ENCODE measurements at regions not wholly inside any gene's neighbourhood (a gene's known extent, or its start where the extent isn't known, plus 50 kb on each side); places are given as distances from the start of the nearest gene placed in this dataset.

GRCh38 chr4:166518776-166519175, 645.7 kb downstream of the TLL1 start:
- TF ChIP-seq, protein P1, sequence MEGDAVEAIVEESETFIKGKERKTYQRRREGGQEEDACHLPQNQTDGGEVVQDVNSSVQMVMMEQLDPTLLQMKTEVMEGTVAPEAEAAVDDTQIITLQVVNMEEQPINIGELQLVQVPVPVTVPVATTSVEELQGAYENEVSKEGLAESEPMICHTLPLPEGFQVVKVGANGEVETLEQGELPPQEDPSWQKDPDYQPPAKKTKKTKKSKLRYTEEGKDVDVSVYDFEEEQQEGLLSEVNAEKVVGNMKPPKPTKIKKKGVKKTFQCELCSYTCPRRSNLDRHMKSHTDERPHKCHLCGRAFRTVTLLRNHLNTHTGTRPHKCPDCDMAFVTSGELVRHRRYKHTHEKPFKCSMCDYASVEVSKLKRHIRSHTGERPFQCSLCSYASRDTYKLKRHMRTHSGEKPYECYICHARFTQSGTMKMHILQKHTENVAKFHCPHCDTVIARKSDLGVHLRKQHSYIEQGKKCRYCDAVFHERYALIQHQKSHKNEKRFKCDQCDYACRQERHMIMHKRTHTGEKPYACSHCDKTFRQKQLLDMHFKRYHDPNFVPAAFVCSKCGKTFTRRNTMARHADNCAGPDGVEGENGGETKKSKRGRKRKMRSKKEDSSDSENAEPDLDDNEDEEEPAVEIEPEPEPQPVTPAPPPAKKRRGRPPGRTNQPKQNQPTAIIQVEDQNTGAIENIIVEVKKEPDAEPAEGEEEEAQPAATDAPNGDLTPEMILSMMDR (IDR thresholded peaks at IDR 0.05; ENCODE audit: low read depth, low read length, poor library complexity, severe bottlenecking) = no peak
- TF ChIP-seq EZH2phosphoT487 (IDR thresholded peaks at IDR 0.05; ENCODE audit: borderline replicate concordance, low read length) = no peak
